HG02943 (cell line): ENCODE measurements at regions not wholly inside any gene's neighbourhood (a gene's known extent, or its start where the extent isn't known, plus 50 kb on each side); places are given as distances from the start of the nearest gene placed in this dataset.

ENCODE experiments used
- ATAC-seq: cut with Tn5 transposase; IDR thresholded peaks from one replicate; pipeline ENCODE4 v1.9.1; 2021; ENCODE audit warnings: mild to moderate bottlenecking, low read depth, moderate library complexity; ENCODE audit not compliant: unreplicated experiment

- no peak for ATAC-seq
These were observed 127.0 kb downstream of the PRELID2 start for GRCh38 chr5:145708169-145708568.

DNA sequence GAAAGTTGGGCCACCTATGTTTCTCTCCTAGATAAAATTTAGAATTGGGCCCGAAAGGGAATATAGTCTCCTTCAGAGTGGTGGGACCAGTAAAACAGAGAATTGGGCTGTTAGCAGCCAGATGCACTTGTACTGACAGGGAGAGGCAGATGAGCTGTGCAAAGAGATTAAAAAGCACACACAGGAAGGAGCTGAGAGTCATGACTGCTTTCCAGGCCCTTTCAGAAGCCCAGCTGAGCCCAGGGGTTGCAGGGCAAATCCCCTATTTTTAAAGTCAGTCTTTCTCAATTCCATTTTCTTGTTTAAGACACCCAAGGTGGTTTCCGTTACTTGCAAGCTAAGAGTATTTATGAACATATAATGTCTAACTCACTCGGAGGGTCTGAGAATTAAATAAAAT lies 130.4 kb downstream of the PRELID2 start:
- no peak for ATAC-seq

DNA sequence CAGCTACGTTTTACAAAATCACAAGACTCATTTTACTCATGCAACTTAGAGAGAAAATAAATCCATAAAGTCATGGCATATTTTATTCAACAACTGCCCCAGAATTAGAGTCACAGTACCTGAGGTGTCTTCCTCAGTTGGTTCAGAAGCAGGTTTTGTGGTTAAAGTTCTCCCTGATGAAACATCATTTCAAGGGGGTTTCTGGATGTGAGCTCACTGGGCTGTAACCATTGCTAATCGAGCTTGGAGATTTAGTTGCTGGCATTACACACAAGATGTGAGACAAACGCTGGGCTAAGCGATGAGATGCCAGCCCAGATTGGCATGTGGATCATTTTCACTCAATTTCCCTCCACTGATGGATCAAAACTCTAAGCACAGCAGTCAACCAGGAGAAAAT lies 131.3 kb downstream of the PRELID2 start:
- no peak for ATAC-seq

GRCh38 chr5:145701404-145701803 lies 133.7 kb downstream of the PRELID2 start:
- no peak for ATAC-seq

- no peak for ATAC-seq
These were observed 135.3 kb downstream of the PRELID2 start for GRCh38 chr5:145699846-145700245.

DNA sequence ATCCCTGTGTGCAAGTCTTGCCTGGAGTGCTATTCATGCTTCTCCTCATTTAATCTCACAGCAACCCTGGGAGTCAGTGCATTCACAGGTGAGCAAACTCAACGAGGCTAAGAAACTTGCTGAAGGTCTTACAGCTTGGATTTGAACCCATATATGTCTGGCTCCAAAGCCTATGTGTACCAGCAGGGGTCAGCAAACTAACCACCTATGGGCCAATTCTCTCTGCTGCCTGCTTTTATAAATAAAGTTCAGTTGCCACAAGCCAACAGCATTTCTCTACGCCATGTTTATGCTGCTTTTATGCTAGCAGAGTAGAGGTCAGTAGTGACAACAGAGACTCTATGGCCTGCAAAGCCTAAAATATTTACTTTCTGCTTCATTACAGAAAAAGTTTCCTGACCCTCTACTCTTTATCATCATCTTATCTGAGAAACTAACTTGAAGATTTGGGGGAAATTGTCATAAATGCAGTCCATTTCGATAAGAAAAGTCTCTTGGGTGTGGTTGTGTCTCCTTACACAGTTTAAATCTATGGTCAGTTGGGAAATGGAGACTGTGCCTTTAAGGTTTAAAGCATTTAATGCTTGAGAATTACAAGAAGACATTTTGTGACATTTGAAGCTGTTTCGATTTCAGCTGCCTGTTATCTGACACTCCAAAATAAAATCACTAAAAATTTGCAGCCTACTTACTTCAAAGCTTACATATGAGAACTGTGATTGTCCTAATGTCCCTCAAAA lies 137.7 kb downstream of the PRELID2 start:
- ATAC-seq: peak; percentile 74

DNA sequence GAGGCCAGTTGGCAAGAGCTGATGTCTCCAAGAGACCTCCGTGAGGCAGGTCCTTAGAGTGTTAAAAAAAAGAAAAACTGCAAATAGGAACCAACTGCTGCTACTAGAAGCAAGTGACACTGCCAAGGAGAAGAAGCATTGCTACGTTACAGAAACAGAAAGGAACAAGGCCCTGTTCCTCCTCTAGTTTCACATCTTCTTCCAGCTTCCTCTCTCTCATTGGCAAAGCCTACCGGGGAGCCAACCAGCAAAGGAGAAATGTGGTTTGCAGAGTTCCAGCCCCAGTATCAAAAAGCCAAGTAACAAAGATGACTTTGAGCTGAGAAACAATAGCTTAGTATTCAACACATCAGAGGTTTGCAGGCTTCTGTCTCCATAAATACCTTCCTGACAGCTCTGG lies 145.9 kb downstream of the PRELID2 start:
- peak; percentile 72 for ATAC-seq

DNA sequence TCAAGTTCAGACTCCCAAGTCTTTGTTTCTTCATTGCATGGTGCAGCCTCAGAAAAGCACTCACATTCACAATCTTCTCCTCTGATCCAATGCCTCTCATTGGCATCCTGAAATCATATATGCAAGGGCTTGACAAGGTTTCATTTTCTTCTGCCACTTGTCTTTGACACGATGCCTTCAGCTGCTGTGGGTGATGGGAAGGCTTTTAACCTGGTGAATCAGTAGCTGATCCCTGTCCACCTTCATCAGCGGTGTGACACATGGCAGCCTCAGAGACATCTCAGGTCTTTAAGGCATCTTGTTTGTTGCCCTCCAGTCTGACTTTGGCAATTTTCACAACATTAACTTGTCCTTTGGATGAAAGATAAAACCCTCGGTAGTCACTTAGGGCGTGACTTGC lies 147.2 kb downstream of the PRELID2 start:
- ATAC-seq: no peak

DNA sequence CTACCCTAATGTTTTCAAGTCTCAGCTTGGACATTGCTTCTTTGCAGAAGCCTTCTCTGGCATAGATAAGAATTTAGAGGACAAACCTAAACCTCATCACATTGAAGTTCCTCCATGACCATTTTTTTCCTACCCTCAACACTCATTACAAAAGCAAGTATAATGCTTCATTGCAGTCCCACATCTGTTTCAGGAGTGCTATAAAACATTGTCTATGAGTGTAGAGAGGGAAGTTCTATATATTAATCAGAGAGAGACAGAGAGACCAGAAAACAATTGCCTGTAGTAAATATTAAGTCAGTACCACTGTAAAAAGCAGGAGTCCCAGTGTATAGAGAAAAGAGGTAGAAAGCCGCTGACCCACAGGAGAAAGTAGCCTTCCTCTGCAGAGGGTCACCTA lies 149.7 kb downstream of the PRELID2 start:
- no peak for ATAC-seq

DNA sequence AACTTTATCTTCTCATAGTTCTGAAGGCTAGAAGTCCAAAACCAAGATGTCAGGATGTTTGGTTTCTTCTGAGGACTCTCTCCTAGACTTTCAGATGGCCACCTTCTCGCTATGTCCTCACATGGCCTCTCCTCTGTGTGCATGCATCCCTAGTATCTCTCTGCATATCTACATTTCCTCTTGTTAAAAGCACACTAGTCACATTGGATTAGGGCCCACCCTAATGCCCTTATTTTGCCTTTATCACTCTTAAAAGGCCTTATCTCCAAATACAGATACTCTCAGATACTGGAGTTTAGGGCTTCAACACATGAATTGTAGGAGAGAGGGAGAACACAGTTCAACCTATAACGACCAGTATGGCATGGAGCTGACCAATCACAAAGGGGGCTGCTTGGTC lies 151.7 kb downstream of the PRELID2 start:
- no peak for ATAC-seq

- ATAC-seq: no peak
These were observed 152.8 kb downstream of the PRELID2 start for GRCh38 chr5:145682197-145682899.

DNA sequence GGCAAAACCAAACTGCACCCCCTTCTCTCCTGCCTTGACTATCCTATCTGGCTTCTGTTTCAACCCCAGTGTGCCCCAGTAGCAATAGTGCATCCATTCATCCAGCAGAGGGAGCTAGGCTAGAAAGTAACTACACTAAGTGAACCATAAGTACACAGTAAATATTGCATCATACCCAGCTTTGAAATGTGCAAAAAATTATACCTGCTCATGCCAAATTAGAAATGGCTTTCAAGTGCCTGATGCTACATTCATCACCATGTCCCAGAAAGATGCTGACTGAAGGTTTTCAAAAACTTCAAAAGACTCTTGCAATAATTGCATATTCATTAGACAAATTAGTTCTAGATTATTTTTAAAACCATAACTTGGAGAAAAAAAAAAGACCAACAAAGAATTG lies 153.5 kb downstream of the PRELID2 start:
- peak; percentile 95 for ATAC-seq

GRCh38 chr5:145681216-145681615 lies 153.9 kb downstream of the PRELID2 start:
- no peak for ATAC-seq

- no peak for ATAC-seq
These were observed 154.4 kb downstream of the PRELID2 start for GRCh38 chr5:145680767-145681166.

DNA sequence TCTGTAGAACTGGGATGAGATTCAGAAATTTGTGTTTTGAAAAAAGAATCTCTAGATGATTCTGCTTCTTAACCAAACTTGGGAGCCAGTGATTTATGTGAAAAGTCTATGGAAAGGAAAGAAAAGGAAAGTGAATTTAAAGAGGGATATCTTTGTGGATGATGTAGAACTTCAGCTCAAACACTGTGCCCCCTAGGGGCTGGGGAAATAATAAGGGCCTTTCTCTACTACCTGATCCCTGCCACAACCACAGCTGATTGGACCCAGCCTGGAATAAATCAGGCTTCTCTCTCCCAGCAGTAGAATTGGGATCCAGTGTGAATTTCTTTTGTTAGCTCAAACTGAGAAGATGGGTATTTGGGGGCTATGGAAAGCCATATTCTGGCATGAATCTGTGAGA lies 155.0 kb downstream of the PRELID2 start:
- ATAC-seq: no peak

- ATAC-seq: no peak
These were observed 156.9 kb downstream of the PRELID2 start for GRCh38 chr5:145678255-145678654.

GRCh38 chr5:145673786-145674185 lies 161.4 kb downstream of the PRELID2 start:
- ATAC-seq: no peak

DNA sequence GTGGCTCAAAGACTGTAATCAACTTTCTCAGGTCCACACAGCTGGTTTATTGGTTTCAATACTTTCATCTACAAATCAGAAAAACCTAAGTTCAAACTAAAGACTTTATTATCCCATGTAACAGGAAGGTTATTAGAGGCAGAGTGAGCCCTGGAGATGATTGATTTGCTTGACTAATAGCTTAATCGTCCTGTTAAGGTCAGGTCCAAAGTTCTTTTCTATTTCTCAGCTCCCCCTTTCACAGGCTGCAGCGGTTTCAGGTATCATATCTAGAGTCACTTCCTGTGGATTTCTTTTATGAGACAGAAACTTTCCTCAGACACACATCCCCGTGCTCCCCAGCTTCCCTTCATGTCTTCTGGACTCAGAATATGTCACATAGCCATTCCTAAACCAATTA lies 166.4 kb downstream of the PRELID2 start:
- no peak for ATAC-seq

GRCh38 chr5:145667742-145668141 lies 167.4 kb downstream of the PRELID2 start:
- no peak for ATAC-seq

GRCh38 chr5:145666591-145666990 lies 168.6 kb downstream of the PRELID2 start:
- no peak for ATAC-seq

- ATAC-seq: no peak
These were observed 173.2 kb downstream of the PRELID2 start for GRCh38 chr5:145661737-145662485.
